ENCODE measurements at regions not wholly inside any gene's neighbourhood (a gene's known extent, or its start where the extent isn't known, plus 50 kb on each side); places are given as distances from the start of the nearest gene placed in this dataset.

DNA sequence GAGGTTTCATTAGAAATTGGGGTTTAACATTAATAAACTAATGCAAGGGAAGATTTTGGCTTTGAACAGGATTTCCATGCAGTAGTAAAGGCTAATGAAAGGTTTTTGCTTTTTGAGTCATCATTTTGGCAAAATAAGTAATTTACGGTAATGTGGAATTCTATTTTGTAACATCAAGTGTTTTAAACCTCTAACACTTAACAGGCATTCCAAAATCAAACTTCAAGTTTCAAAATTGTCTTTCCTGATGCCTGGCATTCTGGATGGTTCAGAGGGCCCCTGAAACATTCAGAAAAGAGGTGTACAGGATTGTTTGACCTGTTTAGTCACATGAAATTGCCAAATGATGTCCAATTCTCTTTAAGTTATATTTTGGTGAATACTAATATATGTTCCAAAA lies 90.4 kb upstream of the GNAZ start:
- TF ChIP-seq POLR2AphosphoS5 (IDR thresholded peaks at IDR 0.05): no peak
- TF ChIP-seq, protein P1, sequence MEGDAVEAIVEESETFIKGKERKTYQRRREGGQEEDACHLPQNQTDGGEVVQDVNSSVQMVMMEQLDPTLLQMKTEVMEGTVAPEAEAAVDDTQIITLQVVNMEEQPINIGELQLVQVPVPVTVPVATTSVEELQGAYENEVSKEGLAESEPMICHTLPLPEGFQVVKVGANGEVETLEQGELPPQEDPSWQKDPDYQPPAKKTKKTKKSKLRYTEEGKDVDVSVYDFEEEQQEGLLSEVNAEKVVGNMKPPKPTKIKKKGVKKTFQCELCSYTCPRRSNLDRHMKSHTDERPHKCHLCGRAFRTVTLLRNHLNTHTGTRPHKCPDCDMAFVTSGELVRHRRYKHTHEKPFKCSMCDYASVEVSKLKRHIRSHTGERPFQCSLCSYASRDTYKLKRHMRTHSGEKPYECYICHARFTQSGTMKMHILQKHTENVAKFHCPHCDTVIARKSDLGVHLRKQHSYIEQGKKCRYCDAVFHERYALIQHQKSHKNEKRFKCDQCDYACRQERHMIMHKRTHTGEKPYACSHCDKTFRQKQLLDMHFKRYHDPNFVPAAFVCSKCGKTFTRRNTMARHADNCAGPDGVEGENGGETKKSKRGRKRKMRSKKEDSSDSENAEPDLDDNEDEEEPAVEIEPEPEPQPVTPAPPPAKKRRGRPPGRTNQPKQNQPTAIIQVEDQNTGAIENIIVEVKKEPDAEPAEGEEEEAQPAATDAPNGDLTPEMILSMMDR (IDR thresholded peaks at IDR 0.05): no peak
- TF ChIP-seq POLR2A (IDR thresholded peaks at IDR 0.05): no peak

Measured in upper lobe of left lung (tissue), 4 donors.